ENCODE measurements at regions not wholly inside any gene's neighbourhood (a gene's known extent, or its start where the extent isn't known, plus 50 kb on each side); places are given as distances from the start of the nearest gene placed in this dataset.

DNA sequence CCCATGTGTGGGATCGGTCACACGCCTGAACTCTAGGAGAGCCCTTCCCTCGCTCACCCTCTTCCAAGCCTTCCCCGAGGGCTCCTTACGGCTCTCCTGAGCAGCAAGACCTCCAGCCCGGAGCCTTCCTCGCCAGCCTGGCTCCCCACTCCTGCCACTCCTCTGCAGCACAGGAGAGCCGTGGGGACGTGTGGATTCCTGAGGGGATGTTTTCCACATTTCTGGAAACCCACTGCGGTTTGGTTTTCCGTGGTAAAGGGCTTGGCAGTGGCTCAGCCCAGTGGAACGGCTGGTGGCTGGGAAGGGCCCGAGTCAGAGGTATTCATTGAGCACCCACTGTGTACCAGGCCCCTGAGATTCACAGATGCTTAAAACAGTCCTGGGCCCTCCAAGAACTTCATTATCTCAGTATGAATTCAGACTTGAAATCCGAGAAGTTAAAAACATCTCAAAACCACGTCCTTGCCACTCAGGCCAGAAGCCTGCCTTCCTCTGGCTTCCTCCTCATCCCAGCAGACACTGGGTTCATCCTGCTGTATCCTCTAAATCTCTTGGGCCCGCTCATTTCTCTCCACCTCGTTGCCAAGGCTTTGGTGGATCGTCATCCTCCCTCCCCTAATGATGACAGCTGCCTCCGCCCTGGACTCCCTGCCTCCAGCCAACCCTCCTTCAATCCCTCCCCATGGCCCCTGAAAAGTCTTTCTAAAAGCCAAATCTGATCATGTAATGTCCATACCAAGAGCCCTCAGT, 109.6 kb downstream of the FGF18 start:
- intact Hi-C loops (cut with micrococcal nuclease; ENCODE audit: unreplicated experiment): no loop called here
- no TSS peak for BruUV-seq (replicated peaks)

DNA sequence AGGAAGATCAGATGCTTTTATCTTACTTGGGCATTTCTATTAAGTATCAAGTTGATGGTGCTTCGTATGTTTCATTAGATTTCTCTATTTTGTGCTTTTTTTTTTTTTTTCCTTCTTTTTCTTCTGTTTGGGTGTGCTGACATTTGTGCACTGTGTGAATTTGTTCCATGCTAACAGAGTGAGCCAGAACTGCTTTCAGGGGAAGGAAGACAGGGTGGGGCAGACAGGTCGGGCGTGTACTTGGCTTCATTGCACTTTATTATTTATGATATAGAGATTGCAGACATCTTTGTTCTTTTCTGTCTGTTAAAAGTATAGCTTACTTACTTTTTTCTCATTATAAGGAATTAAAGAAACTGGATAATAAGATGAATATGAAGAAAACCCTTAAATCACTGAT, 112.2 kb downstream of the FGF18 start:
- TF ChIP-seq SIN3A (IDR thresholded peaks at IDR 0.05; ENCODE audit: borderline replicate concordance, insufficient read depth, low read depth, low read length): no peak
- TF ChIP-seq, protein P1, sequence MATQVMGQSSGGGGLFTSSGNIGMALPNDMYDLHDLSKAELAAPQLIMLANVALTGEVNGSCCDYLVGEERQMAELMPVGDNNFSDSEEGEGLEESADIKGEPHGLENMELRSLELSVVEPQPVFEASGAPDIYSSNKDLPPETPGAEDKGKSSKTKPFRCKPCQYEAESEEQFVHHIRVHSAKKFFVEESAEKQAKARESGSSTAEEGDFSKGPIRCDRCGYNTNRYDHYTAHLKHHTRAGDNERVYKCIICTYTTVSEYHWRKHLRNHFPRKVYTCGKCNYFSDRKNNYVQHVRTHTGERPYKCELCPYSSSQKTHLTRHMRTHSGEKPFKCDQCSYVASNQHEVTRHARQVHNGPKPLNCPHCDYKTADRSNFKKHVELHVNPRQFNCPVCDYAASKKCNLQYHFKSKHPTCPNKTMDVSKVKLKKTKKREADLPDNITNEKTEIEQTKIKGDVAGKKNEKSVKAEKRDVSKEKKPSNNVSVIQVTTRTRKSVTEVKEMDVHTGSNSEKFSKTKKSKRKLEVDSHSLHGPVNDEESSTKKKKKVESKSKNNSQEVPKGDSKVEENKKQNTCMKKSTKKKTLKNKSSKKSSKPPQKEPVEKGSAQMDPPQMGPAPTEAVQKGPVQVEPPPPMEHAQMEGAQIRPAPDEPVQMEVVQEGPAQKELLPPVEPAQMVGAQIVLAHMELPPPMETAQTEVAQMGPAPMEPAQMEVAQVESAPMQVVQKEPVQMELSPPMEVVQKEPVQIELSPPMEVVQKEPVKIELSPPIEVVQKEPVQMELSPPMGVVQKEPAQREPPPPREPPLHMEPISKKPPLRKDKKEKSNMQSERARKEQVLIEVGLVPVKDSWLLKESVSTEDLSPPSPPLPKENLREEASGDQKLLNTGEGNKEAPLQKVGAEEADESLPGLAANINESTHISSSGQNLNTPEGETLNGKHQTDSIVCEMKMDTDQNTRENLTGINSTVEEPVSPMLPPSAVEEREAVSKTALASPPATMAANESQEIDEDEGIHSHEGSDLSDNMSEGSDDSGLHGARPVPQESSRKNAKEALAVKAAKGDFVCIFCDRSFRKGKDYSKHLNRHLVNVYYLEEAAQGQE (IDR thresholded peaks at IDR 0.05; ENCODE audit: insufficient read depth in 1 of 2, low read depth in 2 of 2, low read length in 1 of 2): no peak
- no peak for TF ChIP-seq TCF7L2 (IDR thresholded peaks at IDR 0.05; ENCODE audit: low read depth, low read length)
- no peak for DNase-seq (ENCODE audit: low read depth, low spot score)

More for the DNA sequence above, 109.6 kb downstream of the FGF18 start:
- ATAC-seq (peak; percentile 56; the same call in 1 of the 2 replicates), DNase-seq (ENCODE audit: low read depth, low spot score) (no peak)
- CTCF ChIA-PET: no interaction called here
- TF ChIP-seq POLR2AphosphoS5 (IDR thresholded peaks at IDR 0.05; ENCODE audit: low read depth, low read length) (no peak), SIN3A (IDR thresholded peaks at IDR 0.05; ENCODE audit: borderline replicate concordance, insufficient read depth, low read depth, low read length) (no peak), TCF7L2 (IDR thresholded peaks at IDR 0.05; ENCODE audit: low read depth, low read length) (no peak)
- TF ChIP-seq, protein P2, sequence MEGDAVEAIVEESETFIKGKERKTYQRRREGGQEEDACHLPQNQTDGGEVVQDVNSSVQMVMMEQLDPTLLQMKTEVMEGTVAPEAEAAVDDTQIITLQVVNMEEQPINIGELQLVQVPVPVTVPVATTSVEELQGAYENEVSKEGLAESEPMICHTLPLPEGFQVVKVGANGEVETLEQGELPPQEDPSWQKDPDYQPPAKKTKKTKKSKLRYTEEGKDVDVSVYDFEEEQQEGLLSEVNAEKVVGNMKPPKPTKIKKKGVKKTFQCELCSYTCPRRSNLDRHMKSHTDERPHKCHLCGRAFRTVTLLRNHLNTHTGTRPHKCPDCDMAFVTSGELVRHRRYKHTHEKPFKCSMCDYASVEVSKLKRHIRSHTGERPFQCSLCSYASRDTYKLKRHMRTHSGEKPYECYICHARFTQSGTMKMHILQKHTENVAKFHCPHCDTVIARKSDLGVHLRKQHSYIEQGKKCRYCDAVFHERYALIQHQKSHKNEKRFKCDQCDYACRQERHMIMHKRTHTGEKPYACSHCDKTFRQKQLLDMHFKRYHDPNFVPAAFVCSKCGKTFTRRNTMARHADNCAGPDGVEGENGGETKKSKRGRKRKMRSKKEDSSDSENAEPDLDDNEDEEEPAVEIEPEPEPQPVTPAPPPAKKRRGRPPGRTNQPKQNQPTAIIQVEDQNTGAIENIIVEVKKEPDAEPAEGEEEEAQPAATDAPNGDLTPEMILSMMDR (IDR thresholded peaks at IDR 0.05): no peak
- TF ChIP-seq, protein P1 (IDR thresholded peaks at IDR 0.05; ENCODE audit: insufficient read depth in 1 of 2, low read depth in 2 of 2, low read length in 1 of 2): no peak
- H3K27ac ChIP-seq (ENCODE audit: low read length): no peak overlapping the region
- H3K36me3 ChIP-seq (ENCODE audit: control insufficient read depth, insufficient read depth, low read length): no peaks in the 10 kb centered on the region
- in situ Hi-C loops (cut with HindIII; ENCODE audit: low pct_unique_long_range_greater_than_20kb, low sequenced_read_pairs): no loop called here
- POLR2A ChIA-PET: no interaction called here
- H3K4me1 ChIP-seq (ENCODE audit: control insufficient read depth, insufficient read depth, low read length): no peaks in the 10 kb centered on the region
- no peaks in the 10 kb centered on the region for H3K9me3 ChIP-seq (ENCODE audit: control insufficient read depth, insufficient read depth, low read depth, low read length)
- no peak overlapping the region for H3K4me3 ChIP-seq (ENCODE audit: low read depth in 2 of 2, low read length in 2 of 2)
- peaks cover 3% of the 10 kb centered on the region; the same call in 1 of the 2 replicates for H3K27me3 ChIP-seq (ENCODE audit: control insufficient read depth, insufficient read depth, low read length)

More for the DNA sequence above, 112.2 kb downstream of the FGF18 start:
- H3K27me3 ChIP-seq (ENCODE audit: control insufficient read depth, insufficient read depth, low read length): peaks cover 3% of the 10 kb centered on the region; the same call in 1 of the 2 replicates
- H3K4me1 ChIP-seq (ENCODE audit: control insufficient read depth, insufficient read depth, low read length): no peaks in the 10 kb centered on the region
- no peaks in the 10 kb centered on the region for H3K36me3 ChIP-seq (ENCODE audit: control insufficient read depth, insufficient read depth, low read length)
- no TSS peak for BruUV-seq (replicated peaks)
- in situ Hi-C loops (cut with HindIII; ENCODE audit: low pct_unique_long_range_greater_than_20kb, low sequenced_read_pairs): no loop called here
- POLR2A ChIA-PET: no interaction called here
- no peak overlapping the region for H3K27ac ChIP-seq (ENCODE audit: low read length)
- H3K9me3 ChIP-seq (ENCODE audit: control insufficient read depth, insufficient read depth, low read depth, low read length): no peaks in the 10 kb centered on the region
- no peak for ATAC-seq
- intact Hi-C loops (cut with micrococcal nuclease; ENCODE audit: unreplicated experiment): no loop called here
- no peak overlapping the region for H3K4me3 ChIP-seq (ENCODE audit: low read depth in 2 of 2, low read length in 2 of 2)
- CTCF ChIA-PET: no interaction called here

Data from Panc1 (cell line).